Spleen (tissue), 11 donors: ENCODE measurements at regions not wholly inside any gene's neighbourhood (a gene's known extent, or its start where the extent isn't known, plus 50 kb on each side); places are given as distances from the start of the nearest gene placed in this dataset.

Experiments
- DNase-seq: peaks from one replicate; pipeline ENCODE4 v3.0.0-alpha.2; 2020
- H3K27ac ChIP-seq, 8 donors: fragments of 200-600 bp; sonication (generic) in 7 of 8; 1 replicate in 4 of 8; 2 replicates in 4 of 8; pipeline versions ENCODE4 v1.5.0 to v1.8.0; 2016 to 2021; ENCODE audit warnings: inconsistent platforms in 4 of 8, mild to moderate bottlenecking in 4 of 8, moderate library complexity in 1 of 8
- H3K27me3 ChIP-seq, 7 donors: fragments of 200-600 bp; sonication (generic) in 6 of 7; replicated peaks in 1 of 7; 1 replicate in 4 of 7; 2 replicates in 3 of 7; pipeline versions ENCODE4 v1.5.0 to v1.8.0; 2016 to 2021; ENCODE audit warnings: inconsistent platforms in 3 of 7, mild to moderate bottlenecking in 1 of 7
- H3K36me3 ChIP-seq, 6 donors: fragments of 200-600 bp; sonication (generic) in 5 of 6; 1 replicate in 4 of 6; 2 replicates in 2 of 6; pipeline versions ENCODE4 v1.5.0 to v1.8.0; 2016 to 2021; ENCODE audit warnings: inconsistent platforms in 2 of 6
- H3K4me1 ChIP-seq, 6 donors: fragments of 200-600 bp; sonication (generic) in 5 of 6; 1 replicate in 3 of 6; 2 replicates in 3 of 6; pipeline versions ENCODE4 v1.5.0 to v1.8.0; 2016 to 2021; ENCODE audit warnings: inconsistent platforms in 3 of 6
- H3K4me3 ChIP-seq, 8 donors: fragments of 200-600 bp; sonication (generic) in 7 of 8; 1 replicate in 4 of 8; 2 replicates in 4 of 8; pipeline versions ENCODE4 v1.5.0 to v1.8.0; 2016 to 2021; ENCODE audit warnings: inconsistent platforms in 4 of 8, mild to moderate bottlenecking in 4 of 8, moderate library complexity in 2 of 8
- H3K9me3 ChIP-seq, 8 donors: fragments of 200-600 bp; sonication (generic) in 7 of 8; 1 replicate in 4 of 8; 2 replicates in 4 of 8; pipeline versions ENCODE4 v1.5.0 to v1.8.0; 2016 to 2021; ENCODE audit warnings: inconsistent platforms in 4 of 8
- POLR2A ChIP-seq, 3 donors: fragments of 450-650 bp; IDR thresholded peaks; one replicate each; pipeline ENCODE4 v1.5.1; 2017; ENCODE audit warnings: antibody characterized with exemption in 3 of 3, mild to moderate bottlenecking in 1 of 3
- POLR2AphosphoS5 ChIP-seq, 3 donors: sonication (generic); formaldehyde crosslinking; IDR thresholded peaks; one replicate each; pipeline ENCODE4 v1.5.1; 2017; ENCODE audit warnings: antibody characterized with exemption in 3 of 3
- whole genome bisulfite sequencing, 5 donors: extraction: QIAGEN DNeasy Blood & Tissue Kit in 3 of 5; methylation state at CpG; one replicate each; pipeline versions ENCODE4 v1.1.5 to v1.1.7; 2013 to 2018; 5-methylcytosine and 5-hydroxymethylcytosine counted together
- intact Hi-C: fragments of 100-400 bp; cut with DNase I; formaldehyde crosslinking; loops from one replicate; pipeline ENCODE4 v1.15.0; 2023; ENCODE audit warnings: low total_unique reads
- TF ChIP-seq, protein P1 (sequence below), 11 experiments: fragments of 200-600 bp in 7 of 11; fragments of 450-650 bp in 4 of 11; sonication (generic) in 4 of 11; IDR thresholded peaks in 8 of 11; conservative IDR thresholded peaks in 3 of 11; 1 replicate in 7 of 11; 2 replicates in 4 of 11; pipeline versions ENCODE4 v1.4.0 to v1.8.0; 2016 to 2021; ENCODE audit warnings: antibody characterized with exemption in 11 of 11, inconsistent platforms in 4 of 11, mild to moderate bottlenecking in 1 of 11
- donor health status: healthy with polysubstance abuse.
- donor health status: DM: no; HTN: no; CAD: no; lungs with moderate emphysema.
- donor health status: DM: no; HTN: no; CAD: no.
- donor health status: Bipolar disorder and iron deficiency.
- donor health status: healthy.
- donor health status: DM: no; HTN: no; CAD: no.
- donor health status: DM: yes; HTN: yes; CAD: no.

DNA sequence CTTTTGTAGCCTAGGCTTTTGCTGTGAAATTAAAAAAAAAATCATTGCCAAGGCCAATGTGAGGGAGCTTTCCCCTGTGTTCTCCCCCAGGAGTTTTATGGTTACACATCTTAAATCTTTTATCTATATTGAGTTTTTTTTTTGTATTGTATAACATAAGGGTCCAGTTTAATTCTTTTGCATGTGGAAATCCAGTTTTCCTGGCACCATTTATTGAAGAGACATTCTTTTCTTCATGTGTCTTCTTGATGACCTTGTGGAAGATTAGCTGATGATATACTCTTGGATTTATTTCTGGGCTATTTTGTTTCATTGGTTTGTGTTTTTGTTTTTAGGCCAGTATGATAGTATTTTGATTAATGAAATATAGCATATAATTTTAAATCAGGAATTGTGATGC, 225.0 kb downstream of the ADAM29 start:
- Histone ChIP-seq H3K36me3 (no peaks in the 10 kb centered on the region), H3K4me1 (no peaks in the 10 kb centered on the region), H3K27ac (no peak overlapping the region), H3K27me3 (no peaks in the 10 kb centered on the region), H3K4me3 (no peak overlapping the region), H3K9me3 (peaks cover 0 to 18% (median 5%) of the 10 kb centered on the region in 8 donors)
- intact Hi-C loops: no loop called here
- no peak for TF ChIP-seq POLR2AphosphoS5 (IDR thresholded peaks at IDR 0.05)
- TF ChIP-seq POLR2A (IDR thresholded peaks at IDR 0.05): no peak
- TF ChIP-seq, protein P1, sequence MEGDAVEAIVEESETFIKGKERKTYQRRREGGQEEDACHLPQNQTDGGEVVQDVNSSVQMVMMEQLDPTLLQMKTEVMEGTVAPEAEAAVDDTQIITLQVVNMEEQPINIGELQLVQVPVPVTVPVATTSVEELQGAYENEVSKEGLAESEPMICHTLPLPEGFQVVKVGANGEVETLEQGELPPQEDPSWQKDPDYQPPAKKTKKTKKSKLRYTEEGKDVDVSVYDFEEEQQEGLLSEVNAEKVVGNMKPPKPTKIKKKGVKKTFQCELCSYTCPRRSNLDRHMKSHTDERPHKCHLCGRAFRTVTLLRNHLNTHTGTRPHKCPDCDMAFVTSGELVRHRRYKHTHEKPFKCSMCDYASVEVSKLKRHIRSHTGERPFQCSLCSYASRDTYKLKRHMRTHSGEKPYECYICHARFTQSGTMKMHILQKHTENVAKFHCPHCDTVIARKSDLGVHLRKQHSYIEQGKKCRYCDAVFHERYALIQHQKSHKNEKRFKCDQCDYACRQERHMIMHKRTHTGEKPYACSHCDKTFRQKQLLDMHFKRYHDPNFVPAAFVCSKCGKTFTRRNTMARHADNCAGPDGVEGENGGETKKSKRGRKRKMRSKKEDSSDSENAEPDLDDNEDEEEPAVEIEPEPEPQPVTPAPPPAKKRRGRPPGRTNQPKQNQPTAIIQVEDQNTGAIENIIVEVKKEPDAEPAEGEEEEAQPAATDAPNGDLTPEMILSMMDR (IDR thresholded peaks at IDR 0.05 in 8 of 11, conservative IDR thresholded peaks at IDR 0.05 in 3 of 11): no peak
- no peak for DNase-seq

DNA sequence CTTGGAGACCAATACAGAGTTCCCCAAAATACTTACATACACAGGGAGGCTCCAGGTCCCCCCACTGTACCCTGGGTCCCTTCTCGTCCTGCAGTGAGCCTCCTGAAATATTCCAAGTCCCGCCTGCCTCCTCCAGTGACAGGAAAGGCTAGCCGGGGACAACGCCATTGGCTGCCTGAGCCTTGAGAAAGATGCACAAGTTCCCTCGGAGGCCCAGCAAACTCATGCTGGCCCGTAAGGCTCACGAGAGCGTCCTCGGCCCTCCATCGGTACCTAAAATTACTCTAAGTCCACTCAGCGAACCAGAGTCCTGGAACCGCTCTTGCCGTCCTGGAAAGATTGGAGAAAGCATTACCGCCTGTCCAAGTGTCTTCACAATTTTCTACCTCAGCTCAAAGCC, 228.6 kb downstream of the ADAM29 start:
- WGBS, 5 donors: 90 to 94% (median 92%) methylated on average over 14 of the region's 14 CpGs
- no peaks in the 10 kb centered on the region for H3K36me3 ChIP-seq
- intact Hi-C loops: no loop called here
- TF ChIP-seq POLR2A (IDR thresholded peaks at IDR 0.05) (no peak), POLR2AphosphoS5 (IDR thresholded peaks at IDR 0.05) (no peak)
- TF ChIP-seq, protein P1 (IDR thresholded peaks at IDR 0.05 in 8 of 11, conservative IDR thresholded peaks at IDR 0.05 in 3 of 11): no peak
- H3K4me3 ChIP-seq: no peak overlapping the region
- H3K4me1 ChIP-seq: no peaks in the 10 kb centered on the region
- H3K9me3 ChIP-seq: peaks cover 0 to 28% (median 5%) of the 10 kb centered on the region in 8 donors
- no peaks in the 10 kb centered on the region for H3K27me3 ChIP-seq
- no peak overlapping the region for H3K27ac ChIP-seq
- DNase-seq: no peak

DNA sequence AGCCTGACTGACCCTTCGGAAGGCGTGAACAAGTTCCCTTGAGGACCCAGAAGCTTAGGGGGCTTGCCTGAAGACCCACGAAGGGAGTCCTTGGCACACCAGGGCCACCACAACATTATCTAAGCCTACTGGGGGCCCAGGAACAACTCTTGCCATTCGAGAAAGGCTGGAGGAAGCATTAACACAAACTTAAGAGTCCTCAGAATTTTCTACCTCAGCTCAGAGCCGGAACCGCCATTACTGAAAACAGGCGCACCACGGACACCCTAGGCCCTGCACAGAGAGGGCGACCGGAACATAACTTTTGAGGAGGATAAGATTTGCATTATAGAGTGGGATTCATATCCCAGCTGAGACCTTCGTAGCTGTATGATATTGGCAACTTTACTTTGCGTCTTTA, 229.1 kb downstream of the ADAM29 start:
- H3K36me3 ChIP-seq: no peaks in the 10 kb centered on the region
- H3K9me3 ChIP-seq: peaks cover 0 to 28% (median 5%) of the 10 kb centered on the region in 8 donors
- TF ChIP-seq POLR2A (IDR thresholded peaks at IDR 0.05) (no peak), POLR2AphosphoS5 (IDR thresholded peaks at IDR 0.05) (no peak)
- TF ChIP-seq, protein P1 (IDR thresholded peaks at IDR 0.05 in 8 of 11, conservative IDR thresholded peaks at IDR 0.05 in 3 of 11): no peak
- WGBS, 5 donors: 86 to 92% (median 88%) methylated on average over 12 of the region's 12 CpGs
- DNase-seq: no peak
- no peak overlapping the region for H3K4me3 ChIP-seq
- H3K27ac ChIP-seq: no peak overlapping the region
- intact Hi-C loops: no loop called here
- H3K27me3 ChIP-seq: no peaks in the 10 kb centered on the region
- no peaks in the 10 kb centered on the region for H3K4me1 ChIP-seq

DNA sequence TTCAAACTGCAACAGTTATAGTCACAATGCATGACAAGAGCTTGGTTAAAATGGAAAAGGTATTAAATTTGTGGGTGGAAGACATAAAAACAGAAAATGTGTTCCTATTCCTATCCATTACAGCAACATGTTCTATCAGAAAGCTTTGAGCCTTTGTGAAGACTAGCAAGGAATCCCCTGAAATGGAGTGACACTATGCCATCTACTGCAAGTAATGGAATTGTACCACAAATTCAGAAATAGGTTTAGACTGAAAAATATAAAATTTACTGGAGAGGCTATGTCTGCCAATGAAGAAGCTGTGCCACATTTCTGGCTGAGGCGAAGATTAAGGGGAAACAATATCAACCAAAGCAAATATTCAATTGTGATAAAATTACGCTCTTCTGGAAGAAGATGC, 247.9 kb downstream of the ADAM29 start:
- DNase-seq: no peak
- Histone ChIP-seq H3K4me1 (no peaks in the 10 kb centered on the region), H3K9me3 (peaks cover 0 to 6% (median 0%) of the 10 kb centered on the region in 8 donors), H3K27ac (no peak overlapping the region), H3K27me3 (no peaks in the 10 kb centered on the region), H3K36me3 (no peaks in the 10 kb centered on the region), H3K4me3 (no peak overlapping the region)
- 85 to 94% (median 88%) methylated on average over 2 of the region's 2 CpGs for WGBS, 5 donors
- intact Hi-C loops: no loop called here
- TF ChIP-seq, protein P1 (IDR thresholded peaks at IDR 0.05 in 8 of 11, conservative IDR thresholded peaks at IDR 0.05 in 3 of 11): no peak
- no peak for TF ChIP-seq POLR2A (IDR thresholded peaks at IDR 0.05)
- no peak for TF ChIP-seq POLR2AphosphoS5 (IDR thresholded peaks at IDR 0.05)
